ENCODE measurements at regions not wholly inside any gene's neighbourhood (a gene's known extent, or its start where the extent isn't known, plus 50 kb on each side); places are given as distances from the start of the nearest gene placed in this dataset.
"Not testable (repeated sequence)": the region's sequence is repeated elsewhere in the genome, so short reads cannot be mapped to it uniquely, and the experiment has no call there.

- intact Hi-C loops (cut with micrococcal nuclease), result no loop called here
Observed at GRCh38 chr12:75812271-75813018, 219.1 kb downstream of the PHLDA1 start.

- intact Hi-C loops (cut with micrococcal nuclease), result no loop called here
Observed at GRCh38 chr12:75809746-75810145, 221.8 kb downstream of the PHLDA1 start.

- intact Hi-C loops (cut with micrococcal nuclease), result no loop called here
Observed at GRCh38 chr12:75807494-75807893, 224.1 kb downstream of the PHLDA1 start.

- intact Hi-C loops (cut with micrococcal nuclease), result no loop called here
Observed at GRCh38 chr12:75805905-75806304, 225.7 kb downstream of the PHLDA1 start.

GRCh38 chr12:75805320-75805719 is 226.3 kb downstream of the PHLDA1 start:
- intact Hi-C loops (cut with micrococcal nuclease), result no loop called here

- intact Hi-C loops (cut with micrococcal nuclease), result no loop called here
Observed at GRCh38 chr12:75798136-75798926, 233.2 kb downstream of the PHLDA1 start.

GRCh38 chr12:75795125-75795524 is 236.5 kb downstream of the PHLDA1 start:
- intact Hi-C loops (cut with micrococcal nuclease), result no loop called here

- intact Hi-C loops (cut with micrococcal nuclease), result no loop called here
Observed at GRCh38 chr12:75792687-75793086, 238.9 kb downstream of the PHLDA1 start.

- intact Hi-C loops (cut with micrococcal nuclease), result no loop called here
Observed at GRCh38 chr12:75790219-75790618, 241.4 kb downstream of the PHLDA1 start.

- intact Hi-C loops (cut with micrococcal nuclease), result not testable (repeated sequence)
Observed at GRCh38 chr12:75787146-75787545, 244.4 kb downstream of the PHLDA1 start.

- intact Hi-C loops (cut with micrococcal nuclease), result no loop called here
Observed at GRCh38 chr12:75786070-75786469, 245.5 kb downstream of the PHLDA1 start.

- intact Hi-C loops (cut with micrococcal nuclease), result no loop called here
Observed at GRCh38 chr12:75784591-75784990, 247.0 kb downstream of the PHLDA1 start.

- intact Hi-C loops (cut with micrococcal nuclease), result no loop called here
Observed at GRCh38 chr12:75783093-75783877, 248.3 kb downstream of the PHLDA1 start.

- intact Hi-C loops (cut with micrococcal nuclease), result no loop called here
Observed at GRCh38 chr12:75782069-75782581, 249.5 kb downstream of the PHLDA1 start.

- intact Hi-C loops (cut with micrococcal nuclease), result no loop called here
Observed at GRCh38 chr12:75781532-75782046, 250.0 kb downstream of the PHLDA1 start.

- intact Hi-C loops (cut with micrococcal nuclease), result no loop called here
Observed at GRCh38 chr12:75779891-75780496, 251.6 kb downstream of the PHLDA1 start.

- intact Hi-C loops (cut with micrococcal nuclease), result no loop called here
Observed at GRCh38 chr12:75774261-75775052, 257.1 kb downstream of the PHLDA1 start.

- intact Hi-C loops (cut with micrococcal nuclease), result no loop called here
Observed at GRCh38 chr12:75773377-75773776, 258.2 kb downstream of the PHLDA1 start.

GRCh38 chr12:75771023-75771422 is 259.6 kb upstream of the KRR1 start:
- intact Hi-C loops (cut with micrococcal nuclease), result no loop called here

GRCh38 chr12:75767957-75768356 is 256.5 kb upstream of the KRR1 start:
- intact Hi-C loops (cut with micrococcal nuclease), result no loop called here

Data from T-helper 2 cell treated with Interferon-gamma antibody and Interleukin-4, amounts not matched to agents 100 ng/mL and 5 ng/mL, for 36 hours (primary cell).